Putamen (tissue), 1 donor: ENCODE measurements at regions not wholly inside any gene's neighbourhood (a gene's known extent, or its start where the extent isn't known, plus 50 kb on each side); places are given as distances from the start of the nearest gene placed in this dataset.
"Not testable (repeated sequence)": the region's sequence is repeated elsewhere in the genome, so short reads cannot be mapped to it uniquely, and the experiment has no call there.

Experiments
- DNase-seq: peaks from one replicate; pipeline ENCODE4 v3.0.0-alpha.2; 2016; ENCODE audit warnings: low spot score

GRCh38 chr2:106257830-106258229 lies 63.7 kb upstream of the UXS1 start:
- DNase-seq = no peak

- DNase-seq = no peak
Measured at GRCh38 chr2:106257135-106257534, 63.0 kb upstream of the UXS1 start.

- DNase-seq = not testable (repeated sequence)
Measured at GRCh38 chr2:106249157-106249828, 55.2 kb upstream of the UXS1 start.

- DNase-seq = not testable (repeated sequence)
Measured at GRCh38 chr2:106248548-106249151, 54.5 kb upstream of the UXS1 start.
